NCI-H1105 treated with DMSO at 0.1 percent for 48 hours (cell line): ENCODE measurements at regions not wholly inside any gene's neighbourhood (a gene's known extent, or its start where the extent isn't known, plus 50 kb on each side); places are given as distances from the start of the nearest gene placed in this dataset.

Experiments
- DNase-seq: peaks from one replicate; lab custom pipeline; 2025; lab: John Stamatoyannopoulos, UW

GRCh38 chr2:103103678-103104077 is 341.8 kb downstream of the TMEM182 start:
- DNase-seq: no peak

- no peak for DNase-seq
Observed at GRCh38 chr2:103119352-103119751, 357.5 kb downstream of the TMEM182 start.

GRCh38 chr2:103121106-103121505 is 359.3 kb downstream of the TMEM182 start:
- no peak for DNase-seq

- DNase-seq: no peak
Observed at GRCh38 chr2:103123516-103123915, 361.7 kb downstream of the TMEM182 start.

- DNase-seq: no peak
Observed at GRCh38 chr2:103130857-103131256, 369.0 kb downstream of the TMEM182 start.

- DNase-seq: no peak
Observed at GRCh38 chr2:103132536-103133217, 370.8 kb downstream of the TMEM182 start.

GRCh38 chr2:103135679-103136078 is 373.8 kb downstream of the TMEM182 start:
- DNase-seq: no peak

- no peak for DNase-seq
Observed at GRCh38 chr2:103138123-103138901, 376.5 kb downstream of the TMEM182 start.

GRCh38 chr2:103139628-103140268 is 377.9 kb downstream of the TMEM182 start:
- no peak for DNase-seq

GRCh38 chr2:103144837-103145236 is 383.0 kb downstream of the TMEM182 start:
- no peak for DNase-seq

GRCh38 chr2:103145739-103146138 is 383.9 kb downstream of the TMEM182 start:
- no peak for DNase-seq

GRCh38 chr2:103151046-103151445 is 389.2 kb downstream of the TMEM182 start:
- DNase-seq: no peak

GRCh38 chr2:103152556-103152955 is 390.7 kb downstream of the TMEM182 start:
- DNase-seq: no peak

GRCh38 chr2:103153580-103154284 is 391.9 kb downstream of the TMEM182 start:
- DNase-seq: no peak

- DNase-seq: no peak
Observed at GRCh38 chr2:103155308-103155707, 393.5 kb downstream of the TMEM182 start.

GRCh38 chr2:103159018-103159417 is 397.2 kb downstream of the TMEM182 start:
- no peak for DNase-seq

- peak; percentile 74 for DNase-seq
Observed at GRCh38 chr2:103161456-103162289, 399.8 kb downstream of the TMEM182 start.

- no peak for DNase-seq
Observed at GRCh38 chr2:103164748-103165147, 402.9 kb downstream of the TMEM182 start.

GRCh38 chr2:103165836-103166235 is 404.0 kb downstream of the TMEM182 start:
- no peak for DNase-seq

- DNase-seq: no peak
Observed at GRCh38 chr2:103166456-103167324, 404.9 kb downstream of the TMEM182 start.
